ENCODE measurements at regions not wholly inside any gene's neighbourhood (a gene's known extent, or its start where the extent isn't known, plus 50 kb on each side); places are given as distances from the start of the nearest gene placed in this dataset.

- no peak for ATAC-seq
- H3K4me3 ChIP-seq, result no peak overlapping the region
- no peak for DNase-seq
- H3K27me3 ChIP-seq, result peaks cover 0 to 3% (median 0%) of the 10 kb centered on the region in 4 donors
- no peaks in the 10 kb centered on the region for H3K36me3 ChIP-seq
- no peak for FAIRE-seq
- H3K27ac ChIP-seq, result no peak overlapping the region
- no peaks in the 10 kb centered on the region for H3K9me3 ChIP-seq
- intact Hi-C loops (cut with DNase I), result no loop called here
- TF ChIP-seq CTCF (IDR thresholded peaks at IDR 0.05), result no peak
- 41 to 53% methylated on average over 1 of the region's 1 CpG for WGBS, 2 donors
- no peaks in the 10 kb centered on the region for H3K4me1 ChIP-seq
These were observed 1020.9 kb downstream of the GATA3 start for GRCh38 chr10:9075420-9075819.

GRCh38 chr10:9076066-9076465, 1021.6 kb downstream of the GATA3 start:
- ATAC-seq, result no peak
- no peak for DNase-seq
- no peak for TF ChIP-seq CTCF (IDR thresholded peaks at IDR 0.05)
- Histone ChIP-seq H3K9me3 (no peaks in the 10 kb centered on the region), H3K36me3 (no peaks in the 10 kb centered on the region), H3K4me1 (no peaks in the 10 kb centered on the region), H3K4me3 (no peak overlapping the region), H3K27ac (no peak overlapping the region), H3K27me3 (peaks cover 0 to 3% (median 0%) of the 10 kb centered on the region in 4 donors)
- intact Hi-C loops (cut with DNase I), result no loop called here
- WGBS, 2 donors, result 43 to 51% methylated on average over 2 of the region's 2 CpGs
- no peak for FAIRE-seq

GRCh38 chr10:9081253-9081652, 1026.8 kb downstream of the GATA3 start:
- Histone ChIP-seq H3K27me3 (no peaks in the 10 kb centered on the region), H3K27ac (no peak overlapping the region), H3K36me3 (no peaks in the 10 kb centered on the region), H3K4me1 (no peaks in the 10 kb centered on the region), H3K4me3 (no peak overlapping the region), H3K9me3 (no peaks in the 10 kb centered on the region)
- intact Hi-C loops (cut with DNase I), result no loop called here
- WGBS, 2 donors, result 50 to 54% methylated on average over 2 of the region's 2 CpGs
- no peak for TF ChIP-seq CTCF (IDR thresholded peaks at IDR 0.05)
- ATAC-seq (no peak), FAIRE-seq (no peak), DNase-seq (no peak)

- FAIRE-seq, result no peak
- WGBS, 2 donors, result 23 to 29% methylated on average over 2 of the region's 2 CpGs
These were observed 1027.5 kb downstream of the GATA3 start for GRCh38 chr10:9081961-9082360.

More at GRCh38 chr10:9081961-9082360, 1027.5 kb downstream of the GATA3 start:
- no peaks in the 10 kb centered on the region for H3K4me1 ChIP-seq
- no peaks in the 10 kb centered on the region for H3K27me3 ChIP-seq
- no peaks in the 10 kb centered on the region for H3K36me3 ChIP-seq
- DNase-seq (no peak), ATAC-seq (no peak)
- no peak overlapping the region for H3K27ac ChIP-seq
- H3K4me3 ChIP-seq, result no peak overlapping the region
- no peaks in the 10 kb centered on the region for H3K9me3 ChIP-seq
- intact Hi-C loops (cut with DNase I), result no loop called here
- no peak for TF ChIP-seq CTCF (IDR thresholded peaks at IDR 0.05)
